ENCODE measurements at regions not wholly inside any gene's neighbourhood (a gene's known extent, or its start where the extent isn't known, plus 50 kb on each side); places are given as distances from the start of the nearest gene placed in this dataset.

GRCh38 chr2:120994301-120994995 is 258.8 kb downstream of the GLI2 start:
- DNase-seq (ENCODE audit: low read depth), result no peak

DNA sequence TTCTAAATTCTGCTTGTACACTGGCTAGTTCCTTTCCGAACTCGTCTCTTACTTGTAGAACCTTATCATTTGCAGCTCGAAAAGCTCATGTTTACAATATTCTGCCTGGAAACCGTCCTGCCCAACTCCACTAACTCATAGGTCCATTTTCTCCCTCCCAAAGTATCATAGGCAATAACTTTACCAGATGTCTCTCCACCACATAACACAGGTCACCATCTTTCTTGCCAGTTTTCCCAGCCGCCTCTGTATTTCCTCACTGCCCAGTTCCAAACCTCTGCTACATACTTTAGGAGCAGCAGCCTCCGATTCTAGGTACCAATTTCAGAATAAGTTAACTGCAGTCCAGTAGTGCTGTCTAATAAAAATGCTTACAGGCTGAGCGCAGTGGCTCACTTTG is 259.5 kb downstream of the GLI2 start:
- DNase-seq (ENCODE audit: low read depth), result no peak

DNA sequence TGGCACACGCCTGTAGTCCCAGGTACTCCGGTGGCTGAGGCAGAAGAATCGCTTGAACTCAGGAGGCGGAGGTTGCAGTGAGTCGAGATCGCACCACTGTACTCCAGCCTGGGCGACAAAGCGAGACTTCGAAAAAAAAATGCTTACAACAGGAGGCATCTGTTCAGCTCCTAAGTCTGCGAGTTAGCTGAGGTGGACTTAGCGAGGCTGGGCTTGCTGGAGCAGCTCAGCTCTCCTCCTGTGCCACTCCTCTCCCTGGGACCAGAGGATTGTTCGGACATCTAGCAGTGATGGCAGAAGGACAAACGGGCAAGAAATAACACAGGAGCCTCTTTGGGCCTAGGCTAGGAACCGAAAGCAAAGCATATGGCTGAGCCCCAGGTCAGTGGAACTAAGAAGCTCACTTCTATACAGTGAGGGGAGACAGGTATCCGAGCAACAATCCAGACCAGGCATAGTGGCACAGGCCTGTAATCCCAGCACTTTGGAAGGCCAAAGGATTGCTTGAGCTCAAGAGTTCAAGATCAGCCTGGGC is 260.1 kb downstream of the GLI2 start:
- DNase-seq (ENCODE audit: low read depth), result no peak

DNA sequence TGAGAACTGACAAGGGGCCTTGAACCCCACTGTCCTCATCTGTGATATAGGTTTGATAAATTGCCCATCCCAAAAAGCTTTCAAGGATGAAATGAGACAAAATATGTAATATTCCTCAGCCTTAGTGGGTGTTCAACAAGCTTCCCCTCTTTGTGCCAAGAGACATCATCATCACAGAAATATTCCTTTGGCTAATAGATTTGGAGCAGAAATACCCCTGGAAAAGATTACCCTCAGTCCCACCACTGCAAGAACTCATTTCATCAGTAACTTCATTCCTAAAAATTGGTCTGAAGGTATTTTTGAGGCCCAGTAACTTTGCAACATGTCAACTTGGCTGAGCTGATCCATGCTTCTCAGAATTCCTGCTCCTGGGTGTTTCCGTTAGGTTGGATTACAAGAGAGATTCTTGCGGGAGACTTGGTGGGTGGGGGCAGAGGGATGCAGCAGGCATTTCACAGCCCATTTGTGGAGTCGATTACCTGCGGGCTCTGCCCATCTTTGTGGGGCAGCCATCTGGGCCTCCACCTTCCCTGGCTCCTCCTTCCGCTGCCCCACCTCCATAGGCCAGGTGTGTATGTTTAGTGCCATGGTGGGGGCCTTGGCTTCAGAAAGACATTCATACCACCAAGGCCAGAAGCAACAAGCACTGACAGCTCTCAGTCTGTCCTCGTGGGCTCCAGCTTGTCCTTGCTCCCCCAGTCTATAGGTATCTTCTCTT is 263.9 kb downstream of the GLI2 start:
- DNase-seq (ENCODE audit: low read depth), result no peak

DNA sequence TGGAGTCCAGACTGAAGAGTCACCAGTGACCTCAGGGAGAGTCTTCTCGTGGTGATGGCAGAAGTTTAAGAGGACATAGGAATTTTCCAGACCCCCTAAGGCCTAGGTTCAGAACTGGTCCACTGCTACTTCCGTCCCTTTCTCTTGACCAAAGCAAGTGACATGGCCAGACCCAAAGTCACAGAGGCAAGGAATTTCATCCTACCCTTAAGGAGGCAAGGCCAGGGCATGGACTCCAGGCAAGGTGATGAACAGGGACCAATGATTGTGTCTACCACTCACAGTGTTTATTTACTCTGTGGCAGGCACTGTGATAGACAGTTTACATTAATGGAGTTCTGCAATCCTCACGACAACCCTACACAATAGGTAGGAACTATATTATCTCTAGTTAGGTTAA is 265.1 kb downstream of the GLI2 start:
- DNase-seq (ENCODE audit: low read depth), result no peak

DNA sequence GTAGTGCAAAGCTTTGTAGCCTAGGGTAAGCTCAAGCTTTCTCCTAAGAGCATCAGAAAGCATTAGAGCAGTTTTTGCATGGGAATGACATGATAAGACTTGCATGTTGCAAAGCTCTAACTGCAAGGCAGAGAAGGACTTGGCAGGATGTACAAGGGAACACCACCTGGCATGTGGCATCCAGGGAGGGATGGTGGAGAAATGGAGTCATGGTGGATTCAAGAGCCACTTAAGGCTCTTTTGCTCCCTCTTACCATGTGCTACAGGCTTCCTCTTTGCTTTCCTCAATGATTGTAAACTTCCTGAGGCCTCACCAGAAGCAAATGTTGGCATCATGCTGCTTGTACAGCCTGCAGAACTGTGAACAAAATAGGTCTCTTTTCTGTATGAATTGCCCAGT is 266.0 kb downstream of the GLI2 start:
- no peak for DNase-seq (ENCODE audit: low read depth)

GRCh38 chr2:121002597-121002996 is 266.9 kb downstream of the GLI2 start:
- DNase-seq (ENCODE audit: low read depth), result no peak

DNA sequence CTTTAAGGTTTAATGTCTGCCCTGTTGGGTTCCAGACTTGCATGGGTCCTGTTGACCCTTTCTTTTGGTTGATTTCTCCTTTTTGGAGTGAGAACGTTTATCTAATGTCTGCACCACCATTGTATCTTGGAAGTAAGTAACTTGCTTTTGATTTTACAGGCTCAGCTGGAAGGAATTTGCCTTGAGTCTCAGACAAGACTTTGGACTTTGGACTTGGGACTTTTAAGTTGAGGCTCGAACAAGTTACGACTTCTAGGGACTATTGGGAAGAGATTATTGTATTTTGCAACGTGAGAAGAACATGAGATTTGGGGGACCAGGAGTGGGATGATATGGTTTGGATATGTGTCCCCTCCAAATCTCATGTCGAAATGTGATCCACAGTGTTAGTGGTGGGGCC is 267.7 kb downstream of the GLI2 start:
- DNase-seq (ENCODE audit: low read depth), result no peak

DNA sequence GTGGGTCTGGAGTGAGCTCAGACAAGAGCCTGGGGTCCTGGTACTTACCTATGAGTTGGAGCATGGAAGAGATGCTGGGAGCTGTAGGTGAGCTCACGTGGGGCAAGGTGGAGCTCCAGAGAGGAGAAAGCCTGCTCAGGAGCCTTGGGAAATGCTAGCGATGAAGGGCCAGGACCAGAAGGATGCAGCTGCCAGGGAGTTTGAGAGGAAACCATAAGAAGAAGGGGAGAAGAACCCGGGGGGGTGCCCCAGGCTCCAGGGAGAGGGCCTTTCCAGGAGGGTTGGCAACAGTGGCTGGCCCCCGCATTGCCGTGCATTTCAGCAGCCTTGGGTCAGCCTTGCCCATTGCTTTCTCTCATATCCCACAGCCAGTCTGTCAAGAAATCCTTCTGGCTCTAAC is 268.7 kb downstream of the GLI2 start:
- DNase-seq (ENCODE audit: low read depth), result no peak

DNA sequence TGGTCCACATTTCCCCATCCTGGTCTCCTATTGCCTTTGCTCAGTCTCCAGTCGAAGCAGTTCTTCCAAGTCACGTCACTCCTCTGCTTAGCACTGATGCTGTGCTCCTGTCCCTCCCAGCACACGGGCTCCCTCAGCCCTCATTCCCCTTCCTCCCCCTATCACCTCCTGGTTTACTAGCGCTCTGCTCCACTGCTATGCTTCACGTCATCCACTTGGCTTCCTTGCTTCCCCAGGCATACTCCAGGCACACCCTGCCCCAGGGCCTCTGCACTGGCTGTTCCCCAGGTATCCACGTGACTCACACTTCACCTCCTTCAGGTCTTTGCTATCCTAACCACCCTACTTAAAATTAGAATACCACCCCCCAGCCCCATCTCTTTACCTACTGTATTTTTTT is 269.3 kb downstream of the GLI2 start:
- no peak for DNase-seq (ENCODE audit: low read depth)

DNA sequence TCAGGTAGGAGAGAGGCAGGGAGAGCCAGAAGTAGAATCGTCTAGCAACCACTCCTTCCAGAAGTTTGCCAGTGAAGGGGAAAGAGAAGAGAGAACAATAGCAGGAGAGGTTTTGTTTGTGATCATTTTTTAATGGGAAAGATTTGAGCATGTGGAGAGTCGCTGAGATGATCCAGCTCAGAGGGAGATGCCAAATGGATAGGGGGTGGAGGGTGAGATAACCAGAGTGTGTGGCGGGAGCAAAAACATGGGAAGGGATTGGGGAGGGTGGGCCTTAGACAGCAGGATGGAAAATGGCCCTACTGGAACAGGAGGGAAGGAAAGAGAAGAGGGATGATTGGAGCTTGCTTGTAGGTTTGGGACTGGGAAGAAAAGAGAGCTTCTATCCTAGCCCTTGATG is 269.8 kb downstream of the GLI2 start:
- no peak for DNase-seq (ENCODE audit: low read depth)

- DNase-seq (ENCODE audit: low read depth), result no peak
These were observed 271.2 kb downstream of the GLI2 start for GRCh38 chr2:121006743-121007489.

GRCh38 chr2:121007490-121007853 is 271.8 kb downstream of the GLI2 start:
- no peak for DNase-seq (ENCODE audit: low read depth)

GRCh38 chr2:121008975-121009374 is 273.3 kb downstream of the GLI2 start:
- no peak for DNase-seq (ENCODE audit: low read depth)

DNA sequence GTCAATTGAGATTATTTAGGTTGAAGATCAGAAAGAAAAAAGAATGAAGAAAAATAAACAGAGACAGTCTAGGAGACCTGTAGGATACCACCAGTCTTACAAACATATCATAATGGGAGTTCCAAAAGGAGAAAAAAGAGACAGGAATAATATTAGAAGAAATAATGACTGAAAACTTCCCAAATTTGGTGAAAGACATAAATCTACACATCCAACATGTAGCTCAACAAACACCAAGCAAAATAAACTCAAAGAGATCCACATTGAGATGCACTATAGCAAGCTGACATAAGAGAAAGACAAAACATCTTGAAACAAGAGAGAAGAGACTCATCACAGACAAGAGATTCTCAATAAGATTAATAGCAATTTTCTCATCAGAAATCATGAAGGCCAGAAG is 274.0 kb downstream of the TFCP2L1 start:
- DNase-seq (ENCODE audit: low read depth), result no peak

- no peak for DNase-seq (ENCODE audit: low read depth)
These were observed 270.1 kb downstream of the TFCP2L1 start for GRCh38 chr2:121014876-121015275.

- DNase-seq (ENCODE audit: low read depth), result no peak
These were observed 269.0 kb downstream of the TFCP2L1 start for GRCh38 chr2:121015971-121016485.

- no peak for DNase-seq (ENCODE audit: low read depth)
These were observed 267.6 kb downstream of the TFCP2L1 start for GRCh38 chr2:121017396-121017795.

- peak; percentile 8 for DNase-seq (ENCODE audit: low read depth)
These were observed 266.6 kb downstream of the TFCP2L1 start for GRCh38 chr2:121018136-121019061.

DNA sequence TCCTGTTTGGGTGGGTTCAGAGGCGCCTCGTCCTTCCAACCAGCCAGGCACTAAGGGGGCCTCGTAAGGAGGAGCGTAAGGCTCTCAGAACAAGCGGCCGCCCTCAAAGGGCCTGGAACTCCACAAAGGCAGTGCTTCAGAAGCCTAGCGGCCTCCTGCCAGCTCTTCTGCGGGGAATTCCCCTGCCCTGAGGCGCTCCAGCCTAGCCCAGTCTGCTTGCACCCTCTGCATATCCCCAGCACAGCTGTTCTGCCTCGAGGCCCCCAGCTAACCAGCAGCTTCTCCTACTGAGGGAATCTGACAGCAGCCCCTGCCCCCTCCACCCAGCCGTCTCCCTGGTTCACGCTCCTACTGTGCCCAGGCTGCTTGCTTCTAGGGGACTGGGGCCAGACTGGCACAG is 265.9 kb downstream of the TFCP2L1 start:
- DNase-seq (ENCODE audit: low read depth), result no peak

DNA sequence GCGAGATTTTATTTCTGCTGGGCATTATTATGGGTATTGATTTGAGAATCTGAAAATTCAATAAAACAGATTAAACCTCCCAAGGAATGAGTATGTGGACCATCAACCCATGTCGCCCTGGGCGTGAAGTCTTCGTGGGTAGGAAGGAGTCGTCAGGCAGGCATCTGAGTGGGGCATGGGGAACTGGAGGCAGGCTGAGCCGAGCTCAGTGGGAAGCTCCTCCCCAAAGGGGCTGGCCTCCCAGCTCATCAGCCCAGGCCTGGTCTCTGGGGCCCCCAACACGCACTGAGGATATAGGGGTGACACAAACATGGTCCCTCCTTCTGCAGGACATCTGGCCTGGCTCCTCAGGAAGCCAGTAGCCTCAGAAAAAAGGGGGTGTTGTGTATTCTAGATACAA is 265.2 kb downstream of the TFCP2L1 start:
- no peak for DNase-seq (ENCODE audit: low read depth)

- no peak for DNase-seq (ENCODE audit: low read depth)
These were observed 263.3 kb downstream of the TFCP2L1 start for GRCh38 chr2:121021685-121022084.

Data from non-pigmented ciliary epithelial cell (primary cell).